HepG2 (cell line): ENCODE measurements at regions not wholly inside any gene's neighbourhood (a gene's known extent, or its start where the extent isn't known, plus 50 kb on each side); places are given as distances from the start of the nearest gene placed in this dataset.

Source experiments
- GTF3A ChIP-seq: sonication (generic); formaldehyde crosslinking; conservative IDR thresholded peaks from 2 replicates; pipeline ENCODE4 v1.4.0; 2020; ENCODE audit warnings: mild to moderate bottlenecking, missing genetic modification reagents
- PRDM15 ChIP-seq: sonication (generic); formaldehyde crosslinking; IDR thresholded peaks from 2 replicates; pipeline ENCODE4 v1.4.0; 2020; ENCODE audit warnings: missing genetic modification reagents
- XBP1 ChIP-seq: sonication (generic); formaldehyde crosslinking; IDR thresholded peaks from 2 replicates; pipeline ENCODE4 v1.5.0; 2020; ENCODE audit warnings: missing genetic modification reagents
- ZNF644 ChIP-seq: IDR thresholded peaks from 2 replicates; pipeline ENCODE4 v1.6.1; 2016; ENCODE audit warnings: low read depth
- ZNF776 ChIP-seq: sonication (generic); formaldehyde crosslinking; IDR thresholded peaks from 2 replicates; pipeline ENCODE4 v1.4.0; 2020; ENCODE audit warnings: mild to moderate bottlenecking, missing genetic modification reagents
- ZNF781 ChIP-seq: sonication (generic); formaldehyde crosslinking; IDR thresholded peaks from 2 replicates; pipeline ENCODE4 v1.5.1; 2020; ENCODE audit warnings: borderline replicate concordance, mild to moderate bottlenecking, missing genetic modification reagents; ENCODE audit errors: not compliant biosample characterization
- TF ChIP-seq, protein P1 (sequence below): sonication (generic); formaldehyde crosslinking; IDR thresholded peaks from 2 replicates; pipeline ENCODE4 v1.4.0; 2020; ENCODE audit warnings: missing genetic modification reagents
- TF ChIP-seq, protein P2 (sequence below): sonication (generic); formaldehyde crosslinking; IDR thresholded peaks from 2 replicates; pipeline ENCODE4 v1.5.1; 2020; ENCODE audit warnings: mild to moderate bottlenecking, missing genetic modification reagents, moderate library complexity
- TF ChIP-seq, protein P3 (sequence below): sonication (generic); formaldehyde crosslinking; IDR thresholded peaks from 2 replicates; pipeline ENCODE4 v1.4.0; 2020; ENCODE audit warnings: missing genetic modification reagents

DNA sequence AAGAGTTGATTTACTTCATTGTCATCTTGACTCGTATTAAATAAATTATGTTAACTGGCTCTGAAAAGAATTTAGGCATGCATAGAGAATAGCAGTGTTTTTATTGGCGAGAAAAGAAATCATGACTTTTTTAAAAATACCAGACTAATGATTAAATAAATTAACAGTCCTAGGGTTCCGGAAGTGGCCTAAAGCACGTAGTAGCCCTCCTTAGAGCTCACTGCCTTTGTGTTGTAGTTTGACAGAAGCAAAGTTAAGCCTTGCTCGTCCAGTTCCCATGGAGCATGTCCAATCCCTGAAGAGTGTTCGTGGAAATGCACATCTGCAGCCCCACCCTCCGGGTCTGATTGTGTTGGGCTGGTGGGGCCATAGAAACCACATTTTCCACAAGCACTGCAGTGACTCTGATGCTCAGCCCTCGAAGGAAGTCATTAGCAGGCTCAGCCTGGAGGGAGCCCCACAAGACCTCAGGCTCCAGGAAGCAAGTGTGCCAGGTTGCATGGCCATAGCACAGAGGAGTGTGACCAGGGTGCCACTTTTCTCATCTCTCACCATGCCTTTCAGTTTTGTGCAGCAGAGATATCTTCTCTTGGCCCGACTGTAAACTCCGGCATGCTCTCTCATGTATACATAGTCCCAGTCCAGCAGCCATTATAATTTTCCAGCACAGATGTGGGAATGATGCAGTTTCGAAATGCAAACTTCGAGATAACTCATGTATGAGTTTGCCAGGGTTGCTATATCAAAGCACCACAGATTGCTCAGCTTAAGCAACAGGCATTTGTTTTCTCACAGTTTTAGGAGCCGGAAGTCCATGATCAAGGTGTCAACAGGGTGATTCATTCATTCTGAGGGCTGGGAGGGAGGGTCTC is 188.6 kb upstream of the SH3BP4 start (continued):
- TF ChIP-seq ZNF776 (no peak), ZNF781 (CRISPR knock-in tag) (no peak), XBP1 (CRISPR knock-in tag) (no peak), PRDM15 (CRISPR knock-in tag) (no peak), GTF3A (CRISPR knock-in tag) (no peak), ZNF644 (0 out of 2 replicates have a peak, but pooled peaks have one; percentile 26)
- TF ChIP-seq, protein P1, sequence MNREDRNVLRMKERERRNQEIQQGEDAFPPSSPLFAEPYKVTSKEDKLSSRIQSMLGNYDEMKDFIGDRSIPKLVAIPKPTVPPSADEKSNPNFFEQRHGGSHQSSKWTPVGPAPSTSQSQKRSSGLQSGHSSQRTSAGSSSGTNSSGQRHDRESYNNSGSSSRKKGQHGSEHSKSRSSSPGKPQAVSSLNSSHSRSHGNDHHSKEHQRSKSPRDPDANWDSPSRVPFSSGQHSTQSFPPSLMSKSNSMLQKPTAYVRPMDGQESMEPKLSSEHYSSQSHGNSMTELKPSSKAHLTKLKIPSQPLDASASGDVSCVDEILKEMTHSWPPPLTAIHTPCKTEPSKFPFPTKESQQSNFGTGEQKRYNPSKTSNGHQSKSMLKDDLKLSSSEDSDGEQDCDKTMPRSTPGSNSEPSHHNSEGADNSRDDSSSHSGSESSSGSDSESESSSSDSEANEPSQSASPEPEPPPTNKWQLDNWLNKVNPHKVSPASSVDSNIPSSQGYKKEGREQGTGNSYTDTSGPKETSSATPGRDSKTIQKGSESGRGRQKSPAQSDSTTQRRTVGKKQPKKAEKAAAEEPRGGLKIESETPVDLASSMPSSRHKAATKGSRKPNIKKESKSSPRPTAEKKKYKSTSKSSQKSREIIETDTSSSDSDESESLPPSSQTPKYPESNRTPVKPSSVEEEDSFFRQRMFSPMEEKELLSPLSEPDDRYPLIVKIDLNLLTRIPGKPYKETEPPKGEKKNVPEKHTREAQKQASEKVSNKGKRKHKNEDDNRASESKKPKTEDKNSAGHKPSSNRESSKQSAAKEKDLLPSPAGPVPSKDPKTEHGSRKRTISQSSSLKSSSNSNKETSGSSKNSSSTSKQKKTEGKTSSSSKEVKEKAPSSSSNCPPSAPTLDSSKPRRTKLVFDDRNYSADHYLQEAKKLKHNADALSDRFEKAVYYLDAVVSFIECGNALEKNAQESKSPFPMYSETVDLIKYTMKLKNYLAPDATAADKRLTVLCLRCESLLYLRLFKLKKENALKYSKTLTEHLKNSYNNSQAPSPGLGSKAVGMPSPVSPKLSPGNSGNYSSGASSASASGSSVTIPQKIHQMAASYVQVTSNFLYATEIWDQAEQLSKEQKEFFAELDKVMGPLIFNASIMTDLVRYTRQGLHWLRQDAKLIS (CRISPR knock-in tag) = no peak
- TF ChIP-seq, protein P2, sequence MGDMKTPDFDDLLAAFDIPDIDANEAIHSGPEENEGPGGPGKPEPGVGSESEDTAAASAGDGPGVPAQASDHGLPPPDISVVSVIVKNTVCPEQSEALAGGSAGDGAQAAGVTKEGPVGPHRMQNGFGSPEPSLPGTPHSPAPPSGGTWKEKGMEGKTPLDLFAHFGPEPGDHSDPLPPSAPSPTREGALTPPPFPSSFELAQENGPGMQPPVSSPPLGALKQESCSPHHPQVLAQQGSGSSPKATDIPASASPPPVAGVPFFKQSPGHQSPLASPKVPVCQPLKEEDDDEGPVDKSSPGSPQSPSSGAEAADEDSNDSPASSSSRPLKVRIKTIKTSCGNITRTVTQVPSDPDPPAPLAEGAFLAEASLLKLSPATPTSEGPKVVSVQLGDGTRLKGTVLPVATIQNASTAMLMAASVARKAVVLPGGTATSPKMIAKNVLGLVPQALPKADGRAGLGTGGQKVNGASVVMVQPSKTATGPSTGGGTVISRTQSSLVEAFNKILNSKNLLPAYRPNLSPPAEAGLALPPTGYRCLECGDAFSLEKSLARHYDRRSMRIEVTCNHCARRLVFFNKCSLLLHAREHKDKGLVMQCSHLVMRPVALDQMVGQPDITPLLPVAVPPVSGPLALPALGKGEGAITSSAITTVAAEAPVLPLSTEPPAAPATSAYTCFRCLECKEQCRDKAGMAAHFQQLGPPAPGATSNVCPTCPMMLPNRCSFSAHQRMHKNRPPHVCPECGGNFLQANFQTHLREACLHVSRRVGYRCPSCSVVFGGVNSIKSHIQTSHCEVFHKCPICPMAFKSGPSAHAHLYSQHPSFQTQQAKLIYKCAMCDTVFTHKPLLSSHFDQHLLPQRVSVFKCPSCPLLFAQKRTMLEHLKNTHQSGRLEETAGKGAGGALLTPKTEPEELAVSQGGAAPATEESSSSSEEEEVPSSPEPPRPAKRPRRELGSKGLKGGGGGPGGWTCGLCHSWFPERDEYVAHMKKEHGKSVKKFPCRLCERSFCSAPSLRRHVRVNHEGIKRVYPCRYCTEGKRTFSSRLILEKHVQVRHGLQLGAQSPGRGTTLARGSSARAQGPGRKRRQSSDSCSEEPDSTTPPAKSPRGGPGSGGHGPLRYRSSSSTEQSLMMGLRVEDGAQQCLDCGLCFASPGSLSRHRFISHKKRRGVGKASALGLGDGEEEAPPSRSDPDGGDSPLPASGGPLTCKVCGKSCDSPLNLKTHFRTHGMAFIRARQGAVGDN (CRISPR knock-in tag) = peak; percentile 64
- TF ChIP-seq, protein P3, sequence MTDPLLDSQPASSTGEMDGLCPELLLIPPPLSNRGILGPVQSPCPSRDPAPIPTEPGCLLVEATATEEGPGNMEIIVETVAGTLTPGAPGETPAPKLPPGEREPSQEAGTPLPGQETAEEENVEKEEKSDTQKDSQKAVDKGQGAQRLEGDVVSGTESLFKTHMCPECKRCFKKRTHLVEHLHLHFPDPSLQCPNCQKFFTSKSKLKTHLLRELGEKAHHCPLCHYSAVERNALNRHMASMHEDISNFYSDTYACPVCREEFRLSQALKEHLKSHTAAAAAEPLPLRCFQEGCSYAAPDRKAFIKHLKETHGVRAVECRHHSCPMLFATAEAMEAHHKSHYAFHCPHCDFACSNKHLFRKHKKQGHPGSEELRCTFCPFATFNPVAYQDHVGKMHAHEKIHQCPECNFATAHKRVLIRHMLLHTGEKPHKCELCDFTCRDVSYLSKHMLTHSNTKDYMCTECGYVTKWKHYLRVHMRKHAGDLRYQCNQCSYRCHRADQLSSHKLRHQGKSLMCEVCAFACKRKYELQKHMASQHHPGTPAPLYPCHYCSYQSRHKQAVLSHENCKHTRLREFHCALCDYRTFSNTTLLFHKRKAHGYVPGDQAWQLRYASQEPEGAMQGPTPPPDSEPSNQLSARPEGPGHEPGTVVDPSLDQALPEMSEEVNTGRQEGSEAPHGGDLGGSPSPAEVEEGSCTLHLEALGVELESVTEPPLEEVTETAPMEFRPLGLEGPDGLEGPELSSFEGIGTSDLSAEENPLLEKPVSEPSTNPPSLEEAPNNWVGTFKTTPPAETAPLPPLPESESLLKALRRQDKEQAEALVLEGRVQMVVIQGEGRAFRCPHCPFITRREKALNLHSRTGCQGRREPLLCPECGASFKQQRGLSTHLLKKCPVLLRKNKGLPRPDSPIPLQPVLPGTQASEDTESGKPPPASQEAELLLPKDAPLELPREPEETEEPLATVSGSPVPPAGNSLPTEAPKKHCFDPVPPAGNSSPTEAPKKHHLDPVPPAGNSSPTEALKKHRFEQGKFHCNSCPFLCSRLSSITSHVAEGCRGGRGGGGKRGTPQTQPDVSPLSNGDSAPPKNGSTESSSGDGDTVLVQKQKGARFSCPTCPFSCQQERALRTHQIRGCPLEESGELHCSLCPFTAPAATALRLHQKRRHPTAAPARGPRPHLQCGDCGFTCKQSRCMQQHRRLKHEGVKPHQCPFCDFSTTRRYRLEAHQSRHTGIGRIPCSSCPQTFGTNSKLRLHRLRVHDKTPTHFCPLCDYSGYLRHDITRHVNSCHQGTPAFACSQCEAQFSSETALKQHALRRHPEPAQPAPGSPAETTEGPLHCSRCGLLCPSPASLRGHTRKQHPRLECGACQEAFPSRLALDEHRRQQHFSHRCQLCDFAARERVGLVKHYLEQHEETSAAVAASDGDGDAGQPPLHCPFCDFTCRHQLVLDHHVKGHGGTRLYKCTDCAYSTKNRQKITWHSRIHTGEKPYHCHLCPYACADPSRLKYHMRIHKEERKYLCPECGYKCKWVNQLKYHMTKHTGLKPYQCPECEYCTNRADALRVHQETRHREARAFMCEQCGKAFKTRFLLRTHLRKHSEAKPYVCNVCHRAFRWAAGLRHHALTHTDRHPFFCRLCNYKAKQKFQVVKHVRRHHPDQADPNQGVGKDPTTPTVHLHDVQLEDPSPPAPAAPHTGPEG = no peak
